Neural progenitor cell (in vitro differentiated cells): ENCODE measurements at regions not wholly inside any gene's neighbourhood (a gene's known extent, or its start where the extent isn't known, plus 50 kb on each side); places are given as distances from the start of the nearest gene placed in this dataset.

Source experiments
- EZH2 ChIP-seq: fragments of 200-600 bp; sonication (generic); IDR thresholded peaks from 2 replicates; pipeline ENCODE4 v1.6.1; 2017; ENCODE audit warnings: antibody characterized with exemption, mild to moderate bottlenecking, moderate library complexity
- EZH2phosphoT487 ChIP-seq: fragments of 200-600 bp; sonication (generic); IDR thresholded peaks from 2 replicates; pipeline ENCODE4 v1.6.1; 2017; ENCODE audit warnings: antibody characterized with exemption
- TF ChIP-seq, protein P1 (sequence below): fragments of 200-600 bp; sonication (generic); IDR thresholded peaks from 2 replicates; pipeline ENCODE4 v1.5.1; 2017; ENCODE audit warnings: antibody characterized with exemption, mild to moderate bottlenecking

DNA sequence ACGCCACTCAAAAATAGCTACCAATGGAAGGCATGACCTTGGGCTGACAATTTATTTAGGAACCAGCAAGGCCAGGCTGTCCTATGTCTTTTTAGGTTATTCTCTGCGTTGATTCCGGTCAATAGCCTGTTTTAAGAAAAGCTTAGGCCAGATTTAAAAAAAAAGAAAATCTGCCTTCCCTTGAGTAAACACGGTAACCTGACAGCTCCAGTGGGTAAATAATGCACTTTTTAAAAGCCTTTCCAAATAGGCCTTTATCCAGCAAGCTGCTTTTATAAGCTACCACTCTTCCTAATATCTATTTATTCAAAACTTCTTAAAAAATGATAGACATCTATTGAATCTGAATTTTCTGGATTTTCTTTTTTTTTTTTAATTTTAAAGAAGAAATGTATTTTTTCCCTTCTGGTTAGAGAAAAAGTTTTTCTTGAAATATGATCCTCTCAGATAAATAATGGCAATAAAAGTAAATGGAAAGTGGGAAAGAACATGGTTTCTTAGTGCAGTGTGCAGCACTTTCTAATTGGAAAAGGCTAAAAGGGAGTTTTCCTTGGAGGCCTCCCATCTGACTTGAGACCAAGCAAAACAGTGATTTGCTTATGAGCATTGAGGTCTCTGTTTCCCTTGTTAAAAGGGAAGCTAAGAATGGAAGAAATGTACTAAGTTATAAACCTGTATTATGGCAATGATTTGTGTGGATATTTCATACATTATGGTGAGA, 281.0 kb upstream of the RUNX1 start:
- TF ChIP-seq EZH2phosphoT487 (no peak), EZH2 (no peak)
- TF ChIP-seq, protein P1, sequence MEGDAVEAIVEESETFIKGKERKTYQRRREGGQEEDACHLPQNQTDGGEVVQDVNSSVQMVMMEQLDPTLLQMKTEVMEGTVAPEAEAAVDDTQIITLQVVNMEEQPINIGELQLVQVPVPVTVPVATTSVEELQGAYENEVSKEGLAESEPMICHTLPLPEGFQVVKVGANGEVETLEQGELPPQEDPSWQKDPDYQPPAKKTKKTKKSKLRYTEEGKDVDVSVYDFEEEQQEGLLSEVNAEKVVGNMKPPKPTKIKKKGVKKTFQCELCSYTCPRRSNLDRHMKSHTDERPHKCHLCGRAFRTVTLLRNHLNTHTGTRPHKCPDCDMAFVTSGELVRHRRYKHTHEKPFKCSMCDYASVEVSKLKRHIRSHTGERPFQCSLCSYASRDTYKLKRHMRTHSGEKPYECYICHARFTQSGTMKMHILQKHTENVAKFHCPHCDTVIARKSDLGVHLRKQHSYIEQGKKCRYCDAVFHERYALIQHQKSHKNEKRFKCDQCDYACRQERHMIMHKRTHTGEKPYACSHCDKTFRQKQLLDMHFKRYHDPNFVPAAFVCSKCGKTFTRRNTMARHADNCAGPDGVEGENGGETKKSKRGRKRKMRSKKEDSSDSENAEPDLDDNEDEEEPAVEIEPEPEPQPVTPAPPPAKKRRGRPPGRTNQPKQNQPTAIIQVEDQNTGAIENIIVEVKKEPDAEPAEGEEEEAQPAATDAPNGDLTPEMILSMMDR: no peak
